K562 (cell line): ENCODE measurements at regions not wholly inside any gene's neighbourhood (a gene's known extent, or its start where the extent isn't known, plus 50 kb on each side); places are given as distances from the start of the nearest gene placed in this dataset.

Experiments used
- ATAC-seq: fragments of 200-7000 bp; cut with Tn5 transposase; 3 replicates; pipeline ENCODE4 v1.9.1; 2020; ENCODE audit warnings: moderate library complexity
- BruUV-seq: library from RNA; stranded (reverse); fragments of 400-500 nt; replicated peaks from 2 replicates; lab custom pipeline; 2021; lab: Mats Ljungman, UMichigan
- CTCF ChIA-PET: fragments of 300-600 bp; formaldehyde crosslinking; extraction: SDS; loops from one replicate; lab custom pipeline; 2021; ENCODE audit warnings: low intra/inter-chr PET ratio; lab: Yijun Ruan, JAX
- POLR2A ChIA-PET: fragments of 300-600, 350-650 bp; sonication (Branson Sonifier 250); formaldehyde crosslinking; extraction: SDS; loops from one replicate; lab custom pipeline; 2021; ENCODE audit warnings: antibody characterized with exemption, inconsistent platforms; lab: Yijun Ruan, JAX
- DNase-seq, 4 experiments: peaks; one replicate each; pipeline versions ENCODE4 v3.0.0 to v3.0.0-alpha.2; 2011 to 2018; ENCODE audit warnings: low spot score in 3 of 4, mixed read lengths in 3 of 4; ENCODE audit errors: extremely low read depth in 1 of 4
- FAIRE-seq: peaks from 2 replicates; lab custom pipeline; 2011; peaks lifted over from hg19 to GRCh38; lab: Jason Lieb, UNC
- H2AFZ ChIP-seq: 2 replicates; pipeline ENCODE4 v1.6.0; 2011; ENCODE audit warnings: low read depth, low read length, control low read depth, inconsistent platforms
- H3K27ac ChIP-seq: fragments of 200-600 bp; 3 replicates; pipeline ENCODE4 v1.8.0; 2011; ENCODE audit warnings: low read depth, mild to moderate bottlenecking, control low read depth, inconsistent platforms, low read length, moderate library complexity, mixed read lengths; ENCODE audit errors: extremely low read depth
- H3K27me3 ChIP-seq, 2 experiments: fragments of 300-600 bp in 1 of 2; 2 replicates in 1 of 2; 3 replicates in 1 of 2; pipeline versions ENCODE4 v1.6.0 to v1.8.0; 2011; ENCODE audit warnings: inconsistent platforms in 2 of 2, low read length in 2 of 2, mild to moderate bottlenecking in 1 of 2, mixed read lengths in 1 of 2, moderate library complexity in 1 of 2; ENCODE audit not compliant: control insufficient read depth in 2 of 2, insufficient read depth in 2 of 2
- H3K36me3 ChIP-seq: fragments of 300-600 bp; 3 replicates; pipeline ENCODE4 v1.8.0; 2011; ENCODE audit warnings: mild to moderate bottlenecking, low read length, inconsistent platforms; ENCODE audit not compliant: control insufficient read depth, insufficient read depth
- H3K4me1 ChIP-seq, 2 experiments: fragments of 200-600 bp in 1 of 2; replicated peaks in 1 of 2; 2 replicates in 1 of 2; 3 replicates in 1 of 2; pipeline versions ENCODE4 v1.5.1 to v1.8.0; 2011; ENCODE audit warnings: inconsistent platforms in 2 of 2, low read length in 2 of 2, mild to moderate bottlenecking in 1 of 2, mixed read lengths in 1 of 2, moderate library complexity in 1 of 2; ENCODE audit not compliant: control insufficient read depth in 2 of 2, insufficient read depth in 2 of 2
- H3K4me2 ChIP-seq: 2 replicates; pipeline ENCODE4 v1.6.1; 2011; ENCODE audit warnings: low read length, control low read depth, inconsistent platforms, mixed read lengths; ENCODE audit not compliant: insufficient read depth
- H3K4me3 ChIP-seq: fragments of 200-600 bp; sonication (generic), shearing (Covaris generic); 2 replicates; pipeline ENCODE4 v1.5.1; 2016; ENCODE audit warnings: control low read depth, inconsistent platforms
- H3K79me2 ChIP-seq: fragments of 200-600 bp; 3 replicates; pipeline ENCODE4 v1.8.0; 2011; ENCODE audit warnings: low read length, inconsistent platforms; ENCODE audit not compliant: control insufficient read depth, insufficient read depth
- H3K9ac ChIP-seq, 2 experiments: 2 replicates each; pipeline versions ENCODE4 v1.6.0 to v1.6.1; 2011; ENCODE audit warnings: low read depth in 2 of 2, low read length in 2 of 2, control low read depth in 1 of 2, inconsistent platforms in 1 of 2, mild to moderate bottlenecking in 1 of 2, mixed read lengths in 1 of 2; ENCODE audit not compliant: insufficient read depth in 1 of 2
- H3K9me1 ChIP-seq: one replicate; pipeline ENCODE4 v1.6.0; 2011; ENCODE audit warnings: inconsistent platforms, mild to moderate bottlenecking, low read length, moderate library complexity; ENCODE audit not compliant: control insufficient read depth, insufficient read depth
- H3K9me3 ChIP-seq: replicated peaks from 2 replicates; pipeline ENCODE4 v1.5.1; 2011; ENCODE audit warnings: low read depth, low read length, inconsistent platforms; ENCODE audit not compliant: control insufficient read depth, insufficient read depth
- H4K20me1 ChIP-seq: replicated peaks from 2 replicates; pipeline ENCODE4 v1.6.1; 2011; ENCODE audit warnings: low read length, inconsistent platforms, mixed read lengths; ENCODE audit not compliant: control insufficient read depth, insufficient read depth
- CEBPB ChIP-seq: fragments of 450-650 bp; IDR thresholded peaks from 2 replicates; pipeline ENCODE4 v1.6.1; 2016; ENCODE audit warnings: missing genetic modification characterization, missing compliant biosample characterization
- CEBPG ChIP-seq, 3 experiments: fragments of 200-800 bp in 1 of 3; sonication (Bioruptor generic) in 1 of 3; sonication (generic) in 1 of 3; formaldehyde crosslinking in 1 of 3; IDR thresholded peaks in 2 of 3; conservative IDR thresholded peaks in 1 of 3; 2 replicates each; pipeline versions ENCODE4 v1.6.1 to v1.8.0; 2016 to 2022; ENCODE audit warnings: missing compliant biosample characterization in 2 of 3, missing genetic modification characterization in 2 of 3, mild to moderate bottlenecking in 1 of 3, missing genetic modification reagents in 1 of 3
- KLF10 ChIP-seq: fragments of 250-450 bp; sonication (Bioruptor Pico); IDR thresholded peaks from 2 replicates; pipeline ENCODE4 v1.6.1; 2021; ENCODE audit warnings: matching md5 sums
- TRIM24 ChIP-seq, 2 experiments: fragments of 450-650 bp; IDR thresholded peaks; 2 replicates each; pipeline ENCODE4 v1.6.1; 2016
- ZNF644 ChIP-seq: fragments of 200-800 bp; sonication (Bioruptor generic); IDR thresholded peaks from 2 replicates; pipeline ENCODE4 v1.6.1; 2016; ENCODE audit warnings: low read depth, missing genetic modification characterization, missing compliant biosample characterization
- WGBS: fragments of 100-300 bp; shearing (Covaris generic); methylation state at CpG from one replicate; pipeline ENCODE4 v1.1.6; 2016; ENCODE audit warnings: low coverage, mixed read lengths; ENCODE audit not compliant: insufficient coverage; ENCODE audit errors: missing lambda C conversion rate; 5-methylcytosine and 5-hydroxymethylcytosine counted together
- in situ Hi-C: fragments of 300-500 bp; cut with MboI; formaldehyde crosslinking; loops from 4 replicates; pipeline ENCODE4 v1.15.0; 2018; ENCODE audit warnings: inconsistent platforms, mixed read lengths
- intact Hi-C: fragments of 100-400 bp; cut with micrococcal nuclease; formaldehyde crosslinking; loops from 2 replicates; pipeline ENCODE4 v1.14.2; 2022
- TF ChIP-seq, protein P1 (sequence below), 2 experiments: fragments of 450-650 bp in 1 of 2; sonication (generic) in 1 of 2; formaldehyde crosslinking in 1 of 2; IDR thresholded peaks in 1 of 2; conservative IDR thresholded peaks in 1 of 2; 2 replicates each; pipeline versions ENCODE4 v1.6.1 to v1.8.1; 2016 to 2023; ENCODE audit warnings: mild to moderate bottlenecking in 2 of 2, moderate library complexity in 2 of 2, inconsistent platforms in 1 of 2, missing genetic modification reagents in 1 of 2

DNA sequence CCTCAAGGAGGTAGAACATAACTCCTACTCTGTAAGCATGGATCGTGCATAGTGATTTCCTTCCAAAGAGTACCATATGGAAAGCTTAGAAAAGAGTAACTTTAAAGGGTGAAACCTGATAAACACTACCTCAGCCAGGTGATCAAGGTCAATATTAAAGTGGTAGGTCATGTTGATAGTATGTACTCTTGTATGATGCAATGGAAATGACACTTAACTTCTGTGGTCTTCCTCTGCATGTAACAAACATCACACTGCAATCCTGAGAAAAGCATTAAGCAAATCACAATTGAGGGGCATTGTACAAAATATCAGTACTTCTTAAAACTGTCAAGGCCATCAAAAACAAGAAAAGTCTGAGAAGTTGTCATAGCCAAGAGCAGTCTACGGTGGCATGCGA is 83.8 kb downstream of the LEPR start:
- TF ChIP-seq CEBPB (tag) (0 out of 2 replicates have a peak, but pooled peaks have one; percentile 16), ZNF644 (tag) (no peak), TRIM24 (IDR thresholded peaks at IDR 0.05) (peak; percentile 51 to 72; a peak in 2 of 4 replicates), CEBPG (CRISPR knock-in tag; IDR thresholded peaks at IDR 0.05) (peak; percentile 54; the same call in 1 of the 2 replicates), CEBPG (tag; conservative IDR thresholded peaks at IDR 0.05 in 1 of 2, IDR thresholded peaks at IDR 0.05 in 1 of 2) (peak; percentile 19 to 81; a peak in 2 of 4 replicates), KLF10 (CRISPR knock-in tag) (no peak)
- TF ChIP-seq, protein P1, sequence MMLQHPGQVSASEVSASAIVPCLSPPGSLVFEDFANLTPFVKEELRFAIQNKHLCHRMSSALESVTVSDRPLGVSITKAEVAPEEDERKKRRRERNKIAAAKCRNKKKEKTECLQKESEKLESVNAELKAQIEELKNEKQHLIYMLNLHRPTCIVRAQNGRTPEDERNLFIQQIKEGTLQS (IDR thresholded peaks at IDR 0.05) = peak; percentile 75
- TF ChIP-seq, protein P1 (CRISPR knock-in tag; conservative IDR thresholded peaks at IDR 0.05) = no peak
- intact Hi-C loops = no loop called here

More for the DNA sequence above, 83.8 kb downstream of the LEPR start:
- Histone ChIP-seq H4K20me1 (no peaks in the 10 kb centered on the region), H3K36me3 (no peaks in the 10 kb centered on the region), H3K27me3 (no peaks in the 10 kb centered on the region), H3K4me1 (peaks cover 0 to 12% of the 10 kb centered on the region in 2 experiments; a peak in 2 of 5 replicates), H3K9ac (no peak overlapping the region), H3K79me2 (no peaks in the 10 kb centered on the region), H3K27ac (no peak overlapping the region), H3K9me3 (no peaks in the 10 kb centered on the region), H2AFZ (no peak overlapping the region), H3K4me3 (no peak overlapping the region), H3K4me2 (no peak overlapping the region), H3K9me1 (no peaks in the 10 kb centered on the region)
- in situ Hi-C loops = no loop called here
- ChIA-PET CTCF (no interaction called here), POLR2A (no interaction called here)
- ATAC-seq (no peak), DNase-seq (no peak), FAIRE-seq (no peak)
- BruUV-seq = no TSS peak
- WGBS = 92% methylated on average over 3 of the region's 3 CpGs
